ENCODE measurements at regions not wholly inside any gene's neighbourhood (a gene's known extent, or its start where the extent isn't known, plus 50 kb on each side); places are given as distances from the start of the nearest gene placed in this dataset.

- no peak for DNase-seq (ENCODE audit: low spot score)
These were observed 59.1 kb upstream of the TMEM244 start for GRCh38 chr6:129920103-129920798.

- DNase-seq (ENCODE audit: low spot score), result no peak
These were observed 50.6 kb upstream of the TMEM244 start for GRCh38 chr6:129911732-129912131.

All from D341Med (cell line).